Skeletal muscle tissue (tissue), 3 donors: ENCODE measurements at regions not wholly inside any gene's neighbourhood (a gene's known extent, or its start where the extent isn't known, plus 50 kb on each side); places are given as distances from the start of the nearest gene placed in this dataset.
"Not testable (repeated sequence)": the region's sequence is repeated elsewhere in the genome, so short reads cannot be mapped to it uniquely, and the experiment has no call there.

Experiments
- H3K27ac ChIP-seq: one replicate; pipeline ENCODE4 v1.7.0; 2013; ENCODE audit warnings: mild to moderate bottlenecking, low read depth, low read length, inconsistent platforms
- H3K27me3 ChIP-seq, 3 donors: one replicate each; pipeline ENCODE4 v1.7.0; 2013; ENCODE audit warnings: low read length in 3 of 3; ENCODE audit not compliant: control insufficient read depth in 3 of 3, insufficient read depth in 3 of 3
- H3K36me3 ChIP-seq, 3 donors: one replicate each; pipeline ENCODE4 v1.7.0; 2013; ENCODE audit warnings: low read length in 3 of 3; ENCODE audit not compliant: control insufficient read depth in 3 of 3, insufficient read depth in 3 of 3
- H3K4me1 ChIP-seq, 3 donors: one replicate each; pipeline ENCODE4 v1.7.0; 2013; ENCODE audit warnings: low read length in 3 of 3, mild to moderate bottlenecking in 3 of 3; ENCODE audit not compliant: control insufficient read depth in 3 of 3, insufficient read depth in 3 of 3
- H3K4me3 ChIP-seq, 3 donors: one replicate each; pipeline ENCODE4 v1.7.0; 2013; ENCODE audit warnings: low read length in 3 of 3
- H3K9ac ChIP-seq, 3 donors: one replicate each; pipeline ENCODE4 v1.7.0; 2013; ENCODE audit warnings: low read length in 3 of 3, mild to moderate bottlenecking in 3 of 3, moderate library complexity in 2 of 3, low read depth in 1 of 3
- H3K9me3 ChIP-seq, 3 donors: one replicate each; pipeline ENCODE4 v1.7.0; 2013; ENCODE audit warnings: low read length in 3 of 3; ENCODE audit not compliant: control insufficient read depth in 3 of 3
- donor health status: Osteomylitis.

DNA sequence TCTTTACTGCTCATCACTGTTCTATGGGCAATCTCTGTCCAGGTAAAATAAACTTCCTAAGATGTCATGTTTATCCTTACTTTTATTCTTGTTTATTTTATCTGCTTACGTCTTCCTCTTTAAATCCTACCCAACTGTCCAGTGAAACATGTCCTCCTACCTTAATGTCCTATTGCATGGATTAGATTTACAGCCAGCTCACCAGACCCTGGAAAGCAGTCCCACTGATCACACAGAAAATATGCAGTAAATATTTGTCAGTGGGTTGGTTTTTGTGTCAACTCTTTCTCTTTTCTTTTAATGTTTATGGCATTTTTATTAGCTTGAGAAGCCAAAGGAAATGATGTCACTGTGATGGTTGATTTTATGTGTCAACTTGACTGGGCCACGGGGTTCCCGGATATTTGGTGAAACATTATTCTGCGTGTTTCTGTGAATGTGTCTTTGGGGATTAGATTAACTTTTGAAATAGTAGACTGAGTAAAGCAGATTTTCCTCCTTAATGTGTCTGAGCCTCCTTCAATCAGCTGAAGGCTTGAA lies 258.3 kb downstream of the SRGAP2C start:
- no peaks in the 10 kb centered on the region for H3K36me3 ChIP-seq
- H3K4me1 ChIP-seq, result no peaks in the 10 kb centered on the region
- H3K9me3 ChIP-seq, result no peaks in the 10 kb centered on the region
- no peak overlapping the region for H3K9ac ChIP-seq
- H3K4me3 ChIP-seq, result no peak overlapping the region
- no peak overlapping the region for H3K27ac ChIP-seq
- H3K27me3 ChIP-seq, result no peaks in the 10 kb centered on the region

DNA sequence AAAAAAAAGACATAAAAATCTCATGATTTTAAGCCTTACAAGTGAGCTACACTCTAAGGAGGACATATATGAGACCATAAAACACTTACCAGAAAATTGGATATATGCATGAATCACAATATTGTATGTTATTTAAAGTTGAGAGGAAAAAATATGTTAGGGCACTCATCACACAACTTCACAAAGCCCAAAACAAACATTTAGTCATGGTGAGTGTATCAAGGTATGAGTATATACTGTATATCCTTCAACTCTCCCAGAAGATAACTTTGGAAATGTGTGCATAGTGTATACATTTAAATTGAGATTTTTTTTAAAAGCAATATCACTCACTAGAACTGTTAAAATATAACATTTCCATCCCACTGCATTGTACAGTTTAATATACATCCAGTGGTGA lies 259.3 kb downstream of the SRGAP2C start:
- Histone ChIP-seq H3K27me3 (no peaks in the 10 kb centered on the region), H3K4me1 (no peaks in the 10 kb centered on the region)

DNA sequence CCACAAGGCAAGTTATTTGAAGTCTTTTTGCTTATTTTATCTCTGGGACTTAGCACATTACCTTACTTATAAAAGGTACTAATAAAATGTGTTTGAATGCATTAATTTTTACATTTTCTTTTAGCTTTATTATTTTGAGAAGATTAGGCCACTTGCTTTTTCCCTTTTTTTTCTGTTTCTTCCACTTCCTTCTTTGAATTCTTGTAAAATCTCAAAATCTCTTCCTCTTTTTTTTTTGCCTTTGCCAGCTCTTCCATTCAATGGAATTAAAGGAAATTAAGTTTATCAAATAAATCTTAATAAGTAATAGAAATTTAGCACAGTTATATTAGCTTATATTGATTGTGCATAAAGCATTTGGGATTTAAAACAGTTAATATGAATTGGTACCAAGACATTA lies 260.9 kb downstream of the SRGAP2C start:
- no peaks in the 10 kb centered on the region for H3K36me3 ChIP-seq
- H3K4me1 ChIP-seq, result no peaks in the 10 kb centered on the region
- H3K27me3 ChIP-seq, result no peaks in the 10 kb centered on the region
- H3K27ac ChIP-seq, result no peak overlapping the region
- H3K9ac ChIP-seq, result no peak overlapping the region
- H3K4me3 ChIP-seq, result no peak overlapping the region
- no peaks in the 10 kb centered on the region for H3K9me3 ChIP-seq

More for the DNA sequence above, 259.3 kb downstream of the SRGAP2C start:
- no peak overlapping the region for H3K27ac ChIP-seq
- no peaks in the 10 kb centered on the region for H3K36me3 ChIP-seq
- no peak overlapping the region for H3K9ac ChIP-seq
- H3K4me3 ChIP-seq, result no peak overlapping the region
- H3K9me3 ChIP-seq, result no peaks in the 10 kb centered on the region

GRCh38 chr1:121447280-121447923 lies 262.6 kb downstream of the SRGAP2C start:
- not testable (repeated sequence) for H3K36me3 ChIP-seq, H3K27me3 ChIP-seq, H3K27ac ChIP-seq, H3K9me3 ChIP-seq, H3K4me3 ChIP-seq, H3K9ac ChIP-seq, H3K4me1 ChIP-seq

- not testable (repeated sequence) for H3K9me3 ChIP-seq, H3K27me3 ChIP-seq, H3K4me3 ChIP-seq, H3K36me3 ChIP-seq, H3K27ac ChIP-seq, H3K9ac ChIP-seq, H3K4me1 ChIP-seq
These were observed 263.3 kb downstream of the SRGAP2C start for GRCh38 chr1:121448064-121448463.

DNA sequence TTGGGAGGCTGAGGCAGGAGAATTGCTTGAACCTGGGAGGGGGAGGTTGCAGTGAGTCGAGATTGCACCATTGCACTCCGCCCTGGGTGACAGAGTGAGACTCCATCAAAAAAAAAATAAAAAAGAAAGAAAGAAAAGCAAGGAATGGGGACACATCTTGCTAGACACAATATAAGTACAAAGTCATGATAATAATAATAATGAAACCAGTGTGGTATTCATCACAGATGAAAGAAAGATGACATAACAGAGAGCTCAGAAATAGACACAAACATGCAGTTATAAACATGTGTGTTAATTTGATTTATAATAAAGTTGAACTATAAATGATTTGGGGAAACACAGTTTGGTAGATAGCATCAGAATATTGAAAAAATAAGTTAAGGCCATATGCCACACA lies 264.1 kb downstream of the SRGAP2C start:
- Histone ChIP-seq H3K4me1 (no peaks in the 10 kb centered on the region), H3K36me3 (no peaks in the 10 kb centered on the region), H3K27ac (no peak overlapping the region), H3K4me3 (no peak overlapping the region), H3K9ac (no peak overlapping the region), H3K27me3 (no peaks in the 10 kb centered on the region), H3K9me3 (no peaks in the 10 kb centered on the region)

DNA sequence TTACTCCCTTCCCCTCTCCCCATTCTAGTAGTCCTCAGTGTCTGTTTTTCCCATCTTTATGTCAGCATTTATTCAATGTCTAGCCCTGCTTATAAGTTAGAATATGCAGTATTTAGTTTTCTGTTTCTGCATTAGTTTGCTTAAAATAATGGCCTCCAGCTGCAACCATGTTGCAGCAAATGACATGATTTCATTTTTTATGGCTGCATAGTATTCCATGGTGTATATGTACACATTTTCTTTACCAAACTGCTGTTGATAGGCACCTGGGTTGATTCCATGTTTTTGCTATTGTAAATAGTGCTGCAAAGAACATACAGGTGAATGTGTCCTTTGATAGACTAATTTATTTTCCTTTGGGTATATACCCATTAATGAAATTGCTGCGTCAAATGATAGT lies 267.7 kb downstream of the SRGAP2C start:
- Histone ChIP-seq H3K9me3 (no peaks in the 10 kb centered on the region), H3K36me3 (no peaks in the 10 kb centered on the region), H3K9ac (no peak overlapping the region), H3K27ac (no peak overlapping the region), H3K4me3 (no peak overlapping the region), H3K4me1 (no peaks in the 10 kb centered on the region), H3K27me3 (no peaks in the 10 kb centered on the region)

DNA sequence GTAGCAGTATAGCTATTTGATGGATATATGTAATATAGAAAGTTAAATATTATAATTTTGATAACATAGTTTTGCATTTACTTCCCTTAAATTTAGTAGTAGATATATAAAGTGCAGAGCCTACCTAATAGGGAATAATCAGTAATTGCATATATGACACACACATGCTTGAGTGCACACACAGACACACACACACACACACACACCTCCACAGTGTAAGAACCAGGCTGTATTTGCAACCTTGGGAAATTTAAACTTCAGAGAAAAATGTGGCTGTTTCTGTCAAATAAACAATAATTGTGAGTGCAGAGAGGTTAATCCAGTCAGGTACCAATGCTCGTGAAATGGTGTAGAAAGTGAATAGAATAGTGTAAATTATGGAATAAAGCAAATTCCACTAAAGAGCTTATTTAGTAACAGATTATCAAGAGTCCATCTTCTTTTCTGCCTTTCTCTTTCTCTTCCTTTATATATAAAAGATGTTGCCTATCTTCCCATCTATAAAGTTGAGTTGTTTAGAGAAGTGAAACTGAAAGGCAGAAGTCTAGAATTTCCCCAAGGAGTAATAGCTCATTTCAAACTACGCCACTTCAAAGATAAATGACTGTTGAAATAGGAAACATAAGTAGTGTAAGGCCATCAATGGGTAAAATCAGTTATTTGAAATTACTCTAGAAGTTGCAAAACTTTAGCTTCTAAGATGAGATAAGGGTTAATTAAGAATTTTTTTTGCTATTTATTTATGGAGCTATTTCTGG lies 273.7 kb downstream of the SRGAP2C start:
- Histone ChIP-seq H3K36me3 (no peaks in the 10 kb centered on the region), H3K27me3 (no peaks in the 10 kb centered on the region), H3K9me3 (no peaks in the 10 kb centered on the region), H3K27ac (no peak overlapping the region), H3K9ac (no peak overlapping the region), H3K4me1 (no peaks in the 10 kb centered on the region), H3K4me3 (no peak overlapping the region)

- Histone ChIP-seq H3K9ac (no peak overlapping the region), H3K36me3 (no peaks in the 10 kb centered on the region), H3K4me1 (no peaks in the 10 kb centered on the region), H3K9me3 (no peaks in the 10 kb centered on the region), H3K4me3 (no peak overlapping the region), H3K27ac (no peak overlapping the region), H3K27me3 (no peaks in the 10 kb centered on the region)
These were observed 274.5 kb downstream of the SRGAP2C start for GRCh38 chr1:121459235-121459634.

DNA sequence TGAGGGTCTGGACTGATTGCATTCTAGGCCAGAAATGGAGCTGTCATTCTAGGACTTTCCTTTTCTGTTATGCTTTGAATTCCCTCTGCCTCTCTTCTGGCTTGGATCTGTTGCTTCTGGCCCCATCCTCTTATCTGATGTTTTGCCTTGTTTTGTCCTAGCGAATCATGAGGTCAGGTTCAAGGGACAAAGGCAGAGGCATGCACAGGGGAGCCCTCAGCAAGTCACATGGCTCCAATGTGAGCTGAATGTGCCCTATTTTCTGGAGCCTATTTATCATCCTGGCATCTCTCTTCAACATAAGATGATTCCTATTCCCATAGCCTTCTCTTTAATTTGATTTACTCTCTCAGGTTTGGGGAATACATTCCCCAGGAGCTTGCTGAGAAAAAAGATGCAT lies 284.6 kb downstream of the SRGAP2C start:
- not testable (repeated sequence) for H3K27ac ChIP-seq, H3K27me3 ChIP-seq, H3K4me3 ChIP-seq, H3K9me3 ChIP-seq, H3K36me3 ChIP-seq, H3K9ac ChIP-seq, H3K4me1 ChIP-seq
